MCF 10A (cell line): ENCODE measurements at regions not wholly inside any gene's neighbourhood (a gene's known extent, or its start where the extent isn't known, plus 50 kb on each side); places are given as distances from the start of the nearest gene placed in this dataset.

ENCODE experiments used
- BruUV-seq: library from RNA; stranded (reverse); fragments of 400-500 nt; replicated peaks from 2 replicates; lab custom pipeline; 2021; lab: Mats Ljungman, UMichigan
- CTCF ChIA-PET: fragments of 300-600 bp; sonication (Branson Sonifier 250); formaldehyde crosslinking; extraction: SDS; loops from one replicate; lab custom pipeline; 2021; ENCODE audit warnings: antibody characterized with exemption, inconsistent platforms; lab: Yijun Ruan, JAX
- POLR2A ChIA-PET: fragments of 300-600, 350-650 bp; sonication (Branson Sonifier 250); formaldehyde crosslinking; extraction: SDS; loops from one replicate; lab custom pipeline; 2020; ENCODE audit warnings: antibody characterized with exemption, inconsistent platforms; lab: Yijun Ruan, JAX
- DNase-seq: peaks from one replicate; pipeline ENCODE4 v3.0.0-alpha.2; 2018; ENCODE audit not compliant: unreplicated experiment
- H3K27ac Mint-ChIP-seq: one replicate; pipeline ENCODE4 v1.8.0; 2022; ENCODE audit warnings: mild to moderate bottlenecking, low read depth, mixed read lengths; ENCODE audit not compliant: unreplicated experiment
- H3K27me3 Mint-ChIP-seq: one replicate; pipeline ENCODE4 v1.8.0; 2022; ENCODE audit warnings: mixed read lengths; ENCODE audit not compliant: insufficient read depth, unreplicated experiment
- H3K36me3 Mint-ChIP-seq: one replicate; pipeline ENCODE4 v1.8.0; 2022; ENCODE audit warnings: mild to moderate bottlenecking, moderate library complexity, mixed read lengths; ENCODE audit not compliant: insufficient read depth, unreplicated experiment
- H3K4me1 Mint-ChIP-seq: one replicate; pipeline ENCODE4 v1.8.0; 2022; ENCODE audit warnings: mixed read lengths; ENCODE audit not compliant: insufficient read depth, unreplicated experiment
- H3K4me3 Mint-ChIP-seq: one replicate; pipeline ENCODE4 v1.8.0; 2022; ENCODE audit warnings: mild to moderate bottlenecking, moderate library complexity, mixed read lengths; ENCODE audit not compliant: unreplicated experiment
- H3K9me3 Mint-ChIP-seq: one replicate; pipeline ENCODE4 v1.8.0; 2022; ENCODE audit warnings: mixed read lengths; ENCODE audit not compliant: unreplicated experiment
- intact Hi-C: fragments of 100-400 bp; cut with micrococcal nuclease; formaldehyde crosslinking; loops from 2 replicates; pipeline ENCODE4 v1.14.1; 2022
- TF ChIP-seq, protein P1 (sequence below): fragments of 200-600 bp; IDR thresholded peaks from one replicate; pipeline ENCODE4 v1.8.0; 2022; ENCODE audit warnings: antibody characterized with exemption, mild to moderate bottlenecking; ENCODE audit not compliant: unreplicated experiment

DNA sequence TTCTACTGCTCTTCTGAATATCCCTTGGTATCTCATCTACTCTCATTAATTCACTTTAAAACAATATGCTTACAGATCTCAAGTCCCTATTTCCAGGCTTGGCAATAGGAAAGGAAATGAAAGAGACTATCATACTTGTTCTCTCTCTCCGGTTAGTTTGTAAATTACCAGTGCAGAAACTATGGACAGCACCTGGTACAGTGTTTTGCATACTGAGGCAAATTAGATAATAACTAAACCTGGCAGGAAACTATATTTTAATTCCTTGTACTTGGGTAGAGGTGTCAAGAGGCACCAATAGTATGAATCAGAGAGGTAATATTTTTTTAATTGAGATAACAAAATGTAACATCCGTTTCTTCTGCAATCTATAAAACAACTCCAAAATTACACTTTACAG lies 97.7 kb upstream of the TMEM196 start:
- no peak for DNase-seq
- intact Hi-C loops: no loop called here
- H3K27ac Mint-ChIP-seq: no peak overlapping the region
- H3K27me3 Mint-ChIP-seq: no peaks in the 10 kb centered on the region
- no peaks in the 10 kb centered on the region for H3K36me3 Mint-ChIP-seq
- H3K9me3 Mint-ChIP-seq: no peaks in the 10 kb centered on the region
- H3K4me3 Mint-ChIP-seq: no peak overlapping the region
- TF ChIP-seq, protein P1, sequence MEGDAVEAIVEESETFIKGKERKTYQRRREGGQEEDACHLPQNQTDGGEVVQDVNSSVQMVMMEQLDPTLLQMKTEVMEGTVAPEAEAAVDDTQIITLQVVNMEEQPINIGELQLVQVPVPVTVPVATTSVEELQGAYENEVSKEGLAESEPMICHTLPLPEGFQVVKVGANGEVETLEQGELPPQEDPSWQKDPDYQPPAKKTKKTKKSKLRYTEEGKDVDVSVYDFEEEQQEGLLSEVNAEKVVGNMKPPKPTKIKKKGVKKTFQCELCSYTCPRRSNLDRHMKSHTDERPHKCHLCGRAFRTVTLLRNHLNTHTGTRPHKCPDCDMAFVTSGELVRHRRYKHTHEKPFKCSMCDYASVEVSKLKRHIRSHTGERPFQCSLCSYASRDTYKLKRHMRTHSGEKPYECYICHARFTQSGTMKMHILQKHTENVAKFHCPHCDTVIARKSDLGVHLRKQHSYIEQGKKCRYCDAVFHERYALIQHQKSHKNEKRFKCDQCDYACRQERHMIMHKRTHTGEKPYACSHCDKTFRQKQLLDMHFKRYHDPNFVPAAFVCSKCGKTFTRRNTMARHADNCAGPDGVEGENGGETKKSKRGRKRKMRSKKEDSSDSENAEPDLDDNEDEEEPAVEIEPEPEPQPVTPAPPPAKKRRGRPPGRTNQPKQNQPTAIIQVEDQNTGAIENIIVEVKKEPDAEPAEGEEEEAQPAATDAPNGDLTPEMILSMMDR: no peak
- BruUV-seq: no TSS peak
- CTCF ChIA-PET: no interaction called here
- POLR2A ChIA-PET: no interaction called here
- H3K4me1 Mint-ChIP-seq: peaks cover 6% of the 10 kb centered on the region

DNA sequence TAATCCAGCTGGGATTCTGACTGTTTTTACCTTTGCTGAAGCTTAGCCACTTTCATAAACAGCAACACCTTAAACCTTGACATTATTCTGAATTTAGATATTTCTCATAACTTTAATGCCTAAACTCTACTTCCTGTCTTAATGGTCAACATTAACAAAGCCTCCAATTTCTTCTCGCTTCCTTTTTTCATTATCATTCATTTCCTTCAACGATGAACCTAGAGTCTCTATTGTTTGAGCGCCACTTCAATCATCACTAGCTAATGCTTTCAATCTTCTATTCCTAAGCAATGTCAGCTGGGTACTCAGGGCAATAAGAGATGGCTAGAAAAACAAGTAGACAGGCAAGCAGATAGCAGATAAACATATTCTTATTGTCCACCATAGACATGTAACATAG lies 96.6 kb upstream of the TMEM196 start:
- POLR2A ChIA-PET: interaction anchor here (0.7 kb wide), 1 partner anchor 38 kb away, joined by 3 read pairs; no protein-coding TSS in a partner anchor
- CTCF ChIA-PET: no interaction called here
- no TSS peak for BruUV-seq
- intact Hi-C loops: no loop called here
- Mint-ChIP-seq H3K4me1 (peaks cover 6% of the 10 kb centered on the region), H3K36me3 (no peaks in the 10 kb centered on the region), H3K27me3 (no peaks in the 10 kb centered on the region), H3K27ac (no peak overlapping the region), H3K9me3 (no peaks in the 10 kb centered on the region), H3K4me3 (no peak overlapping the region)
- TF ChIP-seq, protein P1: no peak
- DNase-seq: no peak

DNA sequence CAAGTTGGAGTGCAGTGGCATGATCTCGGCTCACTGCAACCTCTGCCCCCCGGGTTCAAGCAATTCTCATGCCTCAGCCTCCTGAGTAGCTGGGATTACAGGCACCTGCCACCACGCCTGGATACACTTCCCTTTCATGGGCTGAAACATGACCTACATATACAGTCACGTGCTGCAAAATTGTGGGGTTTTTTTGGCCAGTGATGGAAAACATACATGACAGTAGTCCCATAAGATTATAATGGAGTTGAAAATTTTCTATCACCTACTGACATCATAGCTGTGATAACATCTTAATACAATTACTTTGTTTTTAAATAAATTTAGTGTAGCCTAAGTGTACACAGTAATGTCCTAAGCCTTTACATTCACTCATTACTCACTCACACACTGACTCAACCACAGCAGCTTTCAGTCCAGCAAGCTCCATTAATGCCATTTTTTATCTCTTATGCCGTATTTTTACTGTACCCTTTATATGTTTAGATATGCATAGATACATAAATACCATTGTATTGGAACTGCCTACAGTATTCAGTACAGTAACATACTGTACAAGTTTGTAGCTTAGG lies 79.9 kb upstream of the TMEM196 start:
- no peaks in the 10 kb centered on the region for H3K36me3 Mint-ChIP-seq
- no TSS peak for BruUV-seq
- intact Hi-C loops: no loop called here
- CTCF ChIA-PET: no interaction called here
- DNase-seq: no peak
- TF ChIP-seq, protein P1: no peak
- POLR2A ChIA-PET: no interaction called here
- H3K4me1 Mint-ChIP-seq: no peaks in the 10 kb centered on the region
- H3K9me3 Mint-ChIP-seq: no peaks in the 10 kb centered on the region
- H3K27me3 Mint-ChIP-seq: no peaks in the 10 kb centered on the region
- H3K4me3 Mint-ChIP-seq: no peak overlapping the region
- no peak overlapping the region for H3K27ac Mint-ChIP-seq

DNA sequence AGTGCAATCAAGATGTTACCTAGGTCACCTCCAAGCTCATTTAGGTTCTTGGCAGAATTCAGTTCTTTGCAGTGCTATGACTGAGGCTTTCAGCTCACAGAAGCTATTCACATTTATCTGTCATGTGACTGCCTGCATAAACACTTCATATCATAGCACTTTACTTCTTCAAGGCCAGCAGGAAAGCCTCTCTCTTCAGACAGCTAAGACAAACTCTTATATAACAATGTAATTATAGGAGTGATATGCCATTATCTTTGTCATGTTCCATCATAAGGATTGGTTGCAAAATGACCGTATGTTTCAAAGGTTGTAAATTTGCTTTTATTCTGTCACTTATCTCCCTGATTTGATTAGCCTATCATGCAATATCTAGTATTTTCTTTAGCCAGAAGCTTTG lies 78.8 kb upstream of the TMEM196 start:
- Mint-ChIP-seq H3K27me3 (no peaks in the 10 kb centered on the region), H3K9me3 (no peaks in the 10 kb centered on the region), H3K4me3 (no peak overlapping the region), H3K36me3 (no peaks in the 10 kb centered on the region), H3K27ac (no peak overlapping the region), H3K4me1 (no peaks in the 10 kb centered on the region)
- no peak for DNase-seq
- intact Hi-C loops: no loop called here
- TF ChIP-seq, protein P1: no peak
- no TSS peak for BruUV-seq
- CTCF ChIA-PET: interaction anchor here (0.7 kb wide), 1 partner anchor 49 kb away, joined by 4 read pairs; no protein-coding TSS in a partner anchor
- POLR2A ChIA-PET: interaction anchor here (0.6 kb wide), 1 partner anchor 108 kb away, joined by 3 read pairs; no protein-coding TSS in a partner anchor
